Stimulated activated CD8-positive, alpha-beta memory T cell treated with anti-CD3 and anti-CD28 coated beads, Interleukin-12 subunit alpha, Interleukin-12 subunit beta, amount 100 ng/mL, for 1 hour (primary cell): ENCODE measurements at regions not wholly inside any gene's neighbourhood (a gene's known extent, or its start where the extent isn't known, plus 50 kb on each side); places are given as distances from the start of the nearest gene placed in this dataset.

Experiments used
- DNase-seq: peaks from one replicate; pipeline ENCODE4 v3.0.0-alpha.2; 2020; ENCODE audit warnings: low read depth

GRCh38 chr1:8203056-8203455 lies 114.9 kb upstream of the SLC45A1 start:
- DNase-seq = no peak

- DNase-seq = no peak
Measured at GRCh38 chr1:8202182-8202905, 115.6 kb upstream of the SLC45A1 start.

- no peak for DNase-seq
Measured at GRCh38 chr1:8201331-8201861, 116.5 kb upstream of the SLC45A1 start.

- no peak for DNase-seq
Measured at GRCh38 chr1:8200317-8201115, 117.4 kb upstream of the SLC45A1 start.

- DNase-seq = no peak
Measured at GRCh38 chr1:8198522-8198921, 119.4 kb upstream of the SLC45A1 start.

- DNase-seq = no peak
Measured at GRCh38 chr1:8197493-8198282, 120.2 kb upstream of the SLC45A1 start.

- DNase-seq = no peak
Measured at GRCh38 chr1:8194481-8195227, 123.3 kb upstream of the SLC45A1 start.

GRCh38 chr1:8193840-8194406 lies 124.0 kb upstream of the SLC45A1 start:
- no peak for DNase-seq

GRCh38 chr1:8191474-8191873 lies 126.4 kb upstream of the SLC45A1 start:
- DNase-seq = no peak

GRCh38 chr1:8189931-8190483 lies 127.9 kb upstream of the SLC45A1 start:
- no peak for DNase-seq

GRCh38 chr1:8185400-8185799 lies 132.5 kb upstream of the SLC45A1 start:
- no peak for DNase-seq

- DNase-seq = no peak
Measured at GRCh38 chr1:8184301-8184700, 133.6 kb upstream of the SLC45A1 start.

- no peak for DNase-seq
Measured at GRCh38 chr1:8182034-8182761, 135.7 kb upstream of the SLC45A1 start.

- DNase-seq = no peak
Measured at GRCh38 chr1:8179132-8179793, 138.7 kb upstream of the SLC45A1 start.

- DNase-seq = no peak
Measured at GRCh38 chr1:8176279-8176678, 141.6 kb upstream of the SLC45A1 start.

- no peak for DNase-seq
Measured at GRCh38 chr1:8174807-8175206, 143.1 kb upstream of the SLC45A1 start.

GRCh38 chr1:8171751-8172464 lies 145.8 kb upstream of the ERRFI1 start:
- no peak for DNase-seq

- no peak for DNase-seq
Measured at GRCh38 chr1:8170059-8170835, 144.1 kb upstream of the ERRFI1 start.
